Esophagus squamous epithelium (tissue), 4 donors: ENCODE measurements at regions not wholly inside any gene's neighbourhood (a gene's known extent, or its start where the extent isn't known, plus 50 kb on each side); places are given as distances from the start of the nearest gene placed in this dataset.

Experiments
- POLR2A ChIP-seq, 4 donors: fragments of 450-650 bp; IDR thresholded peaks; one replicate each; pipeline ENCODE4 v1.6.1; 2017; ENCODE audit warnings: antibody characterized with exemption in 4 of 4, mild to moderate bottlenecking in 4 of 4, moderate library complexity in 3 of 4
- TF ChIP-seq, protein P1 (sequence below), 6 experiments: fragments of 450-650 bp in 4 of 6; fragments of 200-600 bp in 2 of 6; sonication (generic) in 2 of 6; IDR thresholded peaks; one replicate each; pipeline ENCODE4 v1.5.1; 2016 to 2019; ENCODE audit warnings: antibody characterized with exemption in 6 of 6, mild to moderate bottlenecking in 4 of 6, moderate library complexity in 4 of 6

DNA sequence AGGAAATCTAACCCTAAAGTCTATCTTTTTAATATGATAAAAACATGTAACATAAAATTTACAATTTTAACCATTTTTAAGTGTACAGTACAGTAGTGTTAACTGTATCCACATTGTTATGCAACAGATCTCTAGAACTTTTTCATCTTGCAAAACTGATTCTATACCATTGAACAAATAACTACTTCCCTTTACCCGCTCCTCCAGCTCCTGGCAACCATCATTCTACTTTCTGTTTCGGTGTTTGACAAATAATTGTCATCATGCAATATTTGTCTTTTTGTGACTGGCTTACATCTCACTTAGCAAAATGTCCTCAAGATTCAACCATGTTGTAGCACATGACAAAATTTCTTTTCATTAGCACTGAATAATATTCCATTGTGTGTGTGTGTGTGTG lies 203.2 kb downstream of the SIM1 start:
- TF ChIP-seq, protein P1, sequence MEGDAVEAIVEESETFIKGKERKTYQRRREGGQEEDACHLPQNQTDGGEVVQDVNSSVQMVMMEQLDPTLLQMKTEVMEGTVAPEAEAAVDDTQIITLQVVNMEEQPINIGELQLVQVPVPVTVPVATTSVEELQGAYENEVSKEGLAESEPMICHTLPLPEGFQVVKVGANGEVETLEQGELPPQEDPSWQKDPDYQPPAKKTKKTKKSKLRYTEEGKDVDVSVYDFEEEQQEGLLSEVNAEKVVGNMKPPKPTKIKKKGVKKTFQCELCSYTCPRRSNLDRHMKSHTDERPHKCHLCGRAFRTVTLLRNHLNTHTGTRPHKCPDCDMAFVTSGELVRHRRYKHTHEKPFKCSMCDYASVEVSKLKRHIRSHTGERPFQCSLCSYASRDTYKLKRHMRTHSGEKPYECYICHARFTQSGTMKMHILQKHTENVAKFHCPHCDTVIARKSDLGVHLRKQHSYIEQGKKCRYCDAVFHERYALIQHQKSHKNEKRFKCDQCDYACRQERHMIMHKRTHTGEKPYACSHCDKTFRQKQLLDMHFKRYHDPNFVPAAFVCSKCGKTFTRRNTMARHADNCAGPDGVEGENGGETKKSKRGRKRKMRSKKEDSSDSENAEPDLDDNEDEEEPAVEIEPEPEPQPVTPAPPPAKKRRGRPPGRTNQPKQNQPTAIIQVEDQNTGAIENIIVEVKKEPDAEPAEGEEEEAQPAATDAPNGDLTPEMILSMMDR (IDR thresholded peaks at IDR 0.05), result no peak
- no peak for TF ChIP-seq POLR2A (IDR thresholded peaks at IDR 0.05)
